ENCODE measurements at regions not wholly inside any gene's neighbourhood (a gene's known extent, or its start where the extent isn't known, plus 50 kb on each side); places are given as distances from the start of the nearest gene placed in this dataset.

GRCh38 chrX:39532761-39533160 is 565.0 kb downstream of the BCOR start:
- Histone ChIP-seq H2AFZ (ENCODE audit: low read depth, low read length) (no peak overlapping the region), H3K4me3 (ENCODE audit: low read length) (no peak overlapping the region), H3K27me3 (ENCODE audit: insufficient read depth, low read depth, low read length) (no peaks in the 10 kb centered on the region), H3K4me2 (ENCODE audit: low read length) (no peak overlapping the region), H4K20me1 (ENCODE audit: insufficient read depth) (no peaks in the 10 kb centered on the region), H3F3A (ENCODE audit: insufficient read depth, low read length, poor library complexity, severe bottlenecking) (no peaks in the 10 kb centered on the region), H3K9me3 (ENCODE audit: low read length) (no peaks in the 10 kb centered on the region), H3K9me2 (ENCODE audit: insufficient read depth, low read length) (no peaks in the 10 kb centered on the region), H3K36me3 (ENCODE audit: insufficient read depth, low read length) (no peaks in the 10 kb centered on the region), H3K79me2 (replicated peaks; ENCODE audit: insufficient read depth, low read length) (no peaks in the 10 kb centered on the region), H3K27ac (ENCODE audit: low read length) (no peak overlapping the region), H3K9ac (ENCODE audit: low read length) (no peak overlapping the region)
- TF ChIP-seq CTCF (IDR thresholded peaks at IDR 0.05; ENCODE audit: poor library complexity, severe bottlenecking) (no peak), TAF1 (IDR thresholded peaks at IDR 0.05; ENCODE audit: low read depth) (no peak), SMC3 (conservative IDR thresholded peaks at IDR 0.05; ENCODE audit: poor library complexity) (no peak), EP300 (conservative IDR thresholded peaks at IDR 0.05; ENCODE audit: poor library complexity, severe bottlenecking) (no peak), EZH2 (IDR thresholded peaks at IDR 0.05; ENCODE audit: borderline replicate concordance, insufficient read depth, low read length, poor library complexity, severe bottlenecking) (no peak), RAD21 (conservative IDR thresholded peaks at IDR 0.05) (no peak), MXI1 (conservative IDR thresholded peaks at IDR 0.05; ENCODE audit: poor library complexity, severe bottlenecking) (no peak), REST (IDR thresholded peaks at IDR 0.05; ENCODE audit: borderline replicate concordance) (no peak), POLR2AphosphoS5 (IDR thresholded peaks at IDR 0.05) (no peak)

- Histone ChIP-seq H3K4me3 (ENCODE audit: low read length) (no peak overlapping the region), H3K9me3 (ENCODE audit: low read length) (no peaks in the 10 kb centered on the region), H3K79me2 (replicated peaks; ENCODE audit: insufficient read depth, low read length) (no peaks in the 10 kb centered on the region), H2AFZ (ENCODE audit: low read depth, low read length) (no peak overlapping the region), H3F3A (ENCODE audit: insufficient read depth, low read length, poor library complexity, severe bottlenecking) (no peaks in the 10 kb centered on the region), H3K9me2 (ENCODE audit: insufficient read depth, low read length) (no peaks in the 10 kb centered on the region), H3K9ac (ENCODE audit: low read length) (no peak overlapping the region), H3K4me2 (ENCODE audit: low read length) (no peak overlapping the region), H4K20me1 (ENCODE audit: insufficient read depth) (no peaks in the 10 kb centered on the region), H3K27me3 (ENCODE audit: insufficient read depth, low read depth, low read length) (no peaks in the 10 kb centered on the region), H3K36me3 (ENCODE audit: insufficient read depth, low read length) (no peaks in the 10 kb centered on the region), H3K27ac (ENCODE audit: low read length) (no peak overlapping the region)
- TF ChIP-seq EP300 (conservative IDR thresholded peaks at IDR 0.05; ENCODE audit: poor library complexity, severe bottlenecking) (no peak), RAD21 (conservative IDR thresholded peaks at IDR 0.05) (no peak), SMC3 (conservative IDR thresholded peaks at IDR 0.05; ENCODE audit: poor library complexity) (no peak), MXI1 (conservative IDR thresholded peaks at IDR 0.05; ENCODE audit: poor library complexity, severe bottlenecking) (no peak), POLR2AphosphoS5 (IDR thresholded peaks at IDR 0.05) (no peak), TAF1 (IDR thresholded peaks at IDR 0.05; ENCODE audit: low read depth) (no peak), EZH2 (IDR thresholded peaks at IDR 0.05; ENCODE audit: borderline replicate concordance, insufficient read depth, low read length, poor library complexity, severe bottlenecking) (no peak), REST (IDR thresholded peaks at IDR 0.05; ENCODE audit: borderline replicate concordance) (no peak), CTCF (IDR thresholded peaks at IDR 0.05; ENCODE audit: poor library complexity, severe bottlenecking) (no peak)
These were observed 562.8 kb downstream of the BCOR start for GRCh38 chrX:39534949-39535348.
